ENCODE measurements at regions not wholly inside any gene's neighbourhood (a gene's known extent, or its start where the extent isn't known, plus 50 kb on each side); places are given as distances from the start of the nearest gene placed in this dataset.

- TF ChIP-seq CTCF (IDR thresholded peaks at IDR 0.05) (no peak), POLR2AphosphoS5 (IDR thresholded peaks at IDR 0.05) (no peak)
These were observed 636.2 kb downstream of the DIAPH3 start for GRCh38 chr13:59527500-59527899.

Measured in gastroesophageal sphincter (tissue), 3 donors.